HL-60 (cell line): ENCODE measurements at regions not wholly inside any gene's neighbourhood (a gene's known extent, or its start where the extent isn't known, plus 50 kb on each side); places are given as distances from the start of the nearest gene placed in this dataset.
A peak's percentile ranks its signal among the peaks of the same experiment; 100 is the strongest.

Experiments used
- DNase-seq, 2 experiments: peaks; one replicate each; pipeline ENCODE4 v3.0.0-alpha.2; 2010 to 2020; ENCODE audit warnings: low read depth in 1 of 2, low spot score in 1 of 2
- H3K27ac ChIP-seq: fragments of 250-450 bp; sonication (Bioruptor Pico); replicated peaks from 2 replicates; pipeline ENCODE4 v1.5.1; 2020; ENCODE audit warnings: mild to moderate bottlenecking, moderate library complexity
- H3K27me3 ChIP-seq: fragments of 250-450 bp; sonication (Bioruptor Pico); 2 replicates; pipeline ENCODE4 v1.5.1; 2021; ENCODE audit warnings: mild to moderate bottlenecking, moderate library complexity; ENCODE audit not compliant: insufficient read depth, poor library complexity, severe bottlenecking
- H3K4me3 ChIP-seq: replicated peaks from 2 replicates; pipeline ENCODE4 v1.5.1; 2011; ENCODE audit warnings: mild to moderate bottlenecking, control low read depth, low read length; ENCODE audit not compliant: insufficient read depth
- GABPA ChIP-seq: IDR thresholded peaks from 2 replicates; pipeline ENCODE4 v1.6.1; 2012; ENCODE audit warnings: low read depth
- POLR2AphosphoS5 ChIP-seq: IDR thresholded peaks from 2 replicates; pipeline ENCODE4 v1.6.1; 2012; ENCODE audit warnings: low read depth
- SPI1 ChIP-seq: IDR thresholded peaks from 2 replicates; pipeline ENCODE4 v1.6.1; 2012; ENCODE audit warnings: low read depth, mild to moderate bottlenecking, borderline replicate concordance
- TF ChIP-seq, protein P1 (sequence below): IDR thresholded peaks from 2 replicates; pipeline ENCODE4 v1.6.1; 2012; ENCODE audit warnings: low read depth; ENCODE audit not compliant: insufficient replicate concordance
- TF ChIP-seq, protein P2 (sequence below): IDR thresholded peaks from one replicate; pipeline ENCODE4 v1.5.1; 2011; ENCODE audit warnings: low read length, control low read depth, inconsistent platforms; ENCODE audit not compliant: insufficient read depth

GRCh38 chr9:96064826-96065481 is 189.5 kb downstream of the ERCC6L2 start:
- Histone ChIP-seq H3K27me3 (no peaks in the 10 kb centered on the region), H3K4me3 (no peak overlapping the region), H3K27ac (no peak overlapping the region)
- DNase-seq = no peak
- TF ChIP-seq SPI1 (no peak), POLR2AphosphoS5 (no peak), GABPA (no peak)
- TF ChIP-seq, protein P1, sequence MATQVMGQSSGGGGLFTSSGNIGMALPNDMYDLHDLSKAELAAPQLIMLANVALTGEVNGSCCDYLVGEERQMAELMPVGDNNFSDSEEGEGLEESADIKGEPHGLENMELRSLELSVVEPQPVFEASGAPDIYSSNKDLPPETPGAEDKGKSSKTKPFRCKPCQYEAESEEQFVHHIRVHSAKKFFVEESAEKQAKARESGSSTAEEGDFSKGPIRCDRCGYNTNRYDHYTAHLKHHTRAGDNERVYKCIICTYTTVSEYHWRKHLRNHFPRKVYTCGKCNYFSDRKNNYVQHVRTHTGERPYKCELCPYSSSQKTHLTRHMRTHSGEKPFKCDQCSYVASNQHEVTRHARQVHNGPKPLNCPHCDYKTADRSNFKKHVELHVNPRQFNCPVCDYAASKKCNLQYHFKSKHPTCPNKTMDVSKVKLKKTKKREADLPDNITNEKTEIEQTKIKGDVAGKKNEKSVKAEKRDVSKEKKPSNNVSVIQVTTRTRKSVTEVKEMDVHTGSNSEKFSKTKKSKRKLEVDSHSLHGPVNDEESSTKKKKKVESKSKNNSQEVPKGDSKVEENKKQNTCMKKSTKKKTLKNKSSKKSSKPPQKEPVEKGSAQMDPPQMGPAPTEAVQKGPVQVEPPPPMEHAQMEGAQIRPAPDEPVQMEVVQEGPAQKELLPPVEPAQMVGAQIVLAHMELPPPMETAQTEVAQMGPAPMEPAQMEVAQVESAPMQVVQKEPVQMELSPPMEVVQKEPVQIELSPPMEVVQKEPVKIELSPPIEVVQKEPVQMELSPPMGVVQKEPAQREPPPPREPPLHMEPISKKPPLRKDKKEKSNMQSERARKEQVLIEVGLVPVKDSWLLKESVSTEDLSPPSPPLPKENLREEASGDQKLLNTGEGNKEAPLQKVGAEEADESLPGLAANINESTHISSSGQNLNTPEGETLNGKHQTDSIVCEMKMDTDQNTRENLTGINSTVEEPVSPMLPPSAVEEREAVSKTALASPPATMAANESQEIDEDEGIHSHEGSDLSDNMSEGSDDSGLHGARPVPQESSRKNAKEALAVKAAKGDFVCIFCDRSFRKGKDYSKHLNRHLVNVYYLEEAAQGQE = no peak
- TF ChIP-seq, protein P2, sequence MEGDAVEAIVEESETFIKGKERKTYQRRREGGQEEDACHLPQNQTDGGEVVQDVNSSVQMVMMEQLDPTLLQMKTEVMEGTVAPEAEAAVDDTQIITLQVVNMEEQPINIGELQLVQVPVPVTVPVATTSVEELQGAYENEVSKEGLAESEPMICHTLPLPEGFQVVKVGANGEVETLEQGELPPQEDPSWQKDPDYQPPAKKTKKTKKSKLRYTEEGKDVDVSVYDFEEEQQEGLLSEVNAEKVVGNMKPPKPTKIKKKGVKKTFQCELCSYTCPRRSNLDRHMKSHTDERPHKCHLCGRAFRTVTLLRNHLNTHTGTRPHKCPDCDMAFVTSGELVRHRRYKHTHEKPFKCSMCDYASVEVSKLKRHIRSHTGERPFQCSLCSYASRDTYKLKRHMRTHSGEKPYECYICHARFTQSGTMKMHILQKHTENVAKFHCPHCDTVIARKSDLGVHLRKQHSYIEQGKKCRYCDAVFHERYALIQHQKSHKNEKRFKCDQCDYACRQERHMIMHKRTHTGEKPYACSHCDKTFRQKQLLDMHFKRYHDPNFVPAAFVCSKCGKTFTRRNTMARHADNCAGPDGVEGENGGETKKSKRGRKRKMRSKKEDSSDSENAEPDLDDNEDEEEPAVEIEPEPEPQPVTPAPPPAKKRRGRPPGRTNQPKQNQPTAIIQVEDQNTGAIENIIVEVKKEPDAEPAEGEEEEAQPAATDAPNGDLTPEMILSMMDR = no peak

- Histone ChIP-seq H3K27ac (no peak overlapping the region), H3K4me3 (no peak overlapping the region), H3K27me3 (no peaks in the 10 kb centered on the region)
- TF ChIP-seq, protein P1 = no peak
- DNase-seq = no peak
Measured at GRCh38 chr9:96062854-96063253, 187.4 kb downstream of the ERCC6L2 start.

- Histone ChIP-seq H3K4me3 (no peak overlapping the region), H3K27me3 (no peaks in the 10 kb centered on the region), H3K27ac (peak overlapping the region; percentile 29)
- TF ChIP-seq, protein P1 = no peak
- TF ChIP-seq GABPA = no peak
- TF ChIP-seq SPI1 = no peak
- TF ChIP-seq POLR2AphosphoS5 = no peak
- TF ChIP-seq, protein P2 = no peak
- DNase-seq = peak in 1 of 2 experiments; percentile 57
Measured at GRCh38 chr9:96062031-96062430, 186.5 kb downstream of the ERCC6L2 start.
